ENCODE measurements at regions not wholly inside any gene's neighbourhood (a gene's known extent, or its start where the extent isn't known, plus 50 kb on each side); places are given as distances from the start of the nearest gene placed in this dataset.

GRCh38 chr3:191070762-191071403, 128.2 kb upstream of the OSTN start:
- no peak for TF ChIP-seq CTCF (IDR thresholded peaks at IDR 0.05)
- no peak for TF ChIP-seq POLR2A (IDR thresholded peaks at IDR 0.05)

Data from thyroid gland (tissue), 4 donors.